ENCODE measurements at regions not wholly inside any gene's neighbourhood (a gene's known extent, or its start where the extent isn't known, plus 50 kb on each side); places are given as distances from the start of the nearest gene placed in this dataset.

GRCh38 chr9:75692309-75692708 is 198.2 kb upstream of the PCSK5 start:
- TF ChIP-seq POLR2AphosphoS5 (IDR thresholded peaks at IDR 0.05; ENCODE audit: low read depth, low read length) (no peak), POLR2A (IDR thresholded peaks at IDR 0.05; ENCODE audit: low read depth, low read length) (no peak), TAF1 (IDR thresholded peaks at IDR 0.05; ENCODE audit: borderline replicate concordance, low read depth, low read length) (no peak)

Measured in GM12892 (cell line).